WERI-Rb-1 (cell line): ENCODE measurements at regions not wholly inside any gene's neighbourhood (a gene's known extent, or its start where the extent isn't known, plus 50 kb on each side); places are given as distances from the start of the nearest gene placed in this dataset.

Experiments
- DNase-seq: peaks from one replicate; pipeline ENCODE4 v3.0.0-alpha.2; 2020
- H3K27ac ChIP-seq: fragments of 250-450 bp; sonication (Bioruptor Pico); 2 replicates; pipeline ENCODE4 v1.5.1; 2020; ENCODE audit warnings: mild to moderate bottlenecking, moderate library complexity
- H3K27me3 ChIP-seq: fragments of 250-450 bp; sonication (Bioruptor Pico); 2 replicates; pipeline ENCODE4 v1.5.1; 2021; ENCODE audit warnings: mild to moderate bottlenecking, low read depth, moderate library complexity; ENCODE audit not compliant: insufficient read depth, severe bottlenecking
- H3K36me3 ChIP-seq: fragments of 250-450 bp; sonication (Bioruptor Pico); 2 replicates; pipeline ENCODE4 v1.5.1; 2020; ENCODE audit warnings: mild to moderate bottlenecking, moderate library complexity
- H3K4me3 ChIP-seq: 2 replicates; pipeline ENCODE4 v1.5.1; 2011; ENCODE audit warnings: low read depth, mild to moderate bottlenecking, control low read depth, low read length
- H3K9me3 ChIP-seq: fragments of 250-450 bp; sonication (Bioruptor Pico); 2 replicates; pipeline ENCODE4 v1.5.1; 2021; ENCODE audit warnings: mild to moderate bottlenecking, moderate library complexity; ENCODE audit not compliant: severe bottlenecking
- CTCF ChIP-seq: IDR thresholded peaks from 2 replicates; pipeline ENCODE4 v1.5.1; 2011; ENCODE audit warnings: low read depth, mild to moderate bottlenecking, control low read depth, inconsistent platforms, low read length

- no peak for DNase-seq
- Histone ChIP-seq H3K9me3 (no peaks in the 10 kb centered on the region), H3K27me3 (peaks cover 21% of the 10 kb centered on the region), H3K27ac (no peak overlapping the region), H3K36me3 (no peaks in the 10 kb centered on the region), H3K4me3 (no peak overlapping the region)
- TF ChIP-seq CTCF: no peak
Observed at GRCh38 chr16:6020162-6020985, 922.8 kb upstream of the EEF2KMT start.

- no peaks in the 10 kb centered on the region for H3K36me3 ChIP-seq
- H3K27me3 ChIP-seq: peaks cover 21% of the 10 kb centered on the region
- H3K27ac ChIP-seq: no peak overlapping the region
- H3K9me3 ChIP-seq: no peaks in the 10 kb centered on the region
- peak; percentile 23 for DNase-seq
- peak overlapping the region; percentile 50 for H3K4me3 ChIP-seq
- no peak for TF ChIP-seq CTCF
Observed at GRCh38 chr16:6019490-6019991, 921.9 kb upstream of the EEF2KMT start.

- DNase-seq: peak; percentile 46
- Histone ChIP-seq H3K4me3 (peak overlapping the region; percentile 50), H3K9me3 (no peaks in the 10 kb centered on the region)
Observed at GRCh38 chr16:6018848-6019489, 921.4 kb upstream of the EEF2KMT start.

GRCh38 chr16:6016530-6017184 lies 919.1 kb upstream of the EEF2KMT start:
- Histone ChIP-seq H3K4me3 (no peak overlapping the region), H3K27me3 (peaks cover 21% of the 10 kb centered on the region), H3K27ac (no peak overlapping the region), H3K36me3 (no peaks in the 10 kb centered on the region), H3K9me3 (no peaks in the 10 kb centered on the region)
- DNase-seq: peak; percentile 16
- peak; percentile 58; the same call in 1 of the 2 replicates for TF ChIP-seq CTCF

More at GRCh38 chr16:6018848-6019489, 921.4 kb upstream of the EEF2KMT start:
- peaks cover 21% of the 10 kb centered on the region for H3K27me3 ChIP-seq
- no peaks in the 10 kb centered on the region for H3K36me3 ChIP-seq
- no peak for TF ChIP-seq CTCF
- H3K27ac ChIP-seq: no peak overlapping the region

GRCh38 chr16:6012716-6013115 lies 915.1 kb upstream of the EEF2KMT start:
- no peaks in the 10 kb centered on the region for H3K27me3 ChIP-seq
- H3K27ac ChIP-seq: no peak overlapping the region
- no peak for TF ChIP-seq CTCF
- no peak overlapping the region for H3K4me3 ChIP-seq
- no peaks in the 10 kb centered on the region for H3K9me3 ChIP-seq
- DNase-seq: no peak
- H3K36me3 ChIP-seq: no peaks in the 10 kb centered on the region
